OCI-LY7 (cell line): ENCODE measurements at regions not wholly inside any gene's neighbourhood (a gene's known extent, or its start where the extent isn't known, plus 50 kb on each side); places are given as distances from the start of the nearest gene placed in this dataset.

Experiments used
- CTCF ChIP-seq: fragments of 200-600 bp; sonication (generic); conservative IDR thresholded peaks from 2 replicates; pipeline ENCODE4 v1.5.1; 2014; ENCODE audit warnings: mild to moderate bottlenecking, antibody characterized with exemption, low read length, moderate library complexity, mixed read lengths
- EZH2phosphoT487 ChIP-seq: fragments of 200-600 bp; sonication (generic); IDR thresholded peaks from 2 replicates; pipeline ENCODE4 v1.6.1; 2018; ENCODE audit warnings: low read depth, borderline replicate concordance, mild to moderate bottlenecking, mixed run types, antibody characterized with exemption, low read length, moderate library complexity, mixed read lengths

- TF ChIP-seq CTCF (no peak), EZH2phosphoT487 (no peak)
Measured at GRCh38 chr9:107214381-107214780, 68.7 kb upstream of the RAD23B start.
